Common myeloid progenitor, CD34-positive (primary cell): ENCODE measurements at regions not wholly inside any gene's neighbourhood (a gene's known extent, or its start where the extent isn't known, plus 50 kb on each side); places are given as distances from the start of the nearest gene placed in this dataset.

Source experiments
- CTCF ChIA-PET: fragments of 350-600 bp; sonication (Branson Sonifier 250); formaldehyde crosslinking; loops from one replicate; lab custom pipeline; 2021; ENCODE audit warnings: antibody characterized with exemption; lab: Charles Lee
- POLR2A ChIA-PET: fragments of 350-600 bp; sonication (Branson Sonifier 250); formaldehyde crosslinking; loops from one replicate; lab custom pipeline; 2021; ENCODE audit warnings: antibody characterized with exemption; lab: Charles Lee
- DNase-seq, 3 donors: peaks; one replicate each; pipeline versions ENCODE4 v3.0.0 to v3.0.0-alpha.2; 2013
- H3K27ac ChIP-seq, 2 experiments: 1 replicate in 1 of 2; 2 replicates in 1 of 2; pipeline ENCODE4 v1.7.0; 2013; ENCODE audit warnings: inconsistent platforms in 2 of 2, low read length in 2 of 2, mild to moderate bottlenecking in 2 of 2, low read depth in 1 of 2, moderate library complexity in 1 of 2; ENCODE audit not compliant: severe bottlenecking in 2 of 2, insufficient read depth in 1 of 2, poor library complexity in 1 of 2
- H3K27me3 ChIP-seq, 5 experiments: replicated peaks in 2 of 5; 1 replicate in 3 of 5; 2 replicates in 2 of 5; pipeline versions ENCODE4 v1.6.1 to v1.7.0; 2013; ENCODE audit warnings: low read length in 4 of 5, mild to moderate bottlenecking in 2 of 5, moderate library complexity in 2 of 5, inconsistent platforms in 1 of 5; ENCODE audit not compliant: insufficient read depth in 5 of 5, control insufficient read depth in 4 of 5
- H3K36me3 ChIP-seq, 4 experiments: 1 replicate in 2 of 4; 2 replicates in 2 of 4; pipeline versions ENCODE4 v1.6.1 to v1.7.0; 2013; ENCODE audit warnings: low read length in 3 of 4, control low read depth in 1 of 4, mild to moderate bottlenecking in 1 of 4; ENCODE audit not compliant: control insufficient read depth in 4 of 4, insufficient read depth in 4 of 4
- H3K4me1 ChIP-seq, 4 experiments: 1 replicate in 3 of 4; 2 replicates in 1 of 4; pipeline versions ENCODE4 v1.6.1 to v1.7.1; 2013; ENCODE audit warnings: low read length in 3 of 4, mild to moderate bottlenecking in 3 of 4, control low read depth in 1 of 4, inconsistent platforms in 1 of 4, moderate library complexity in 1 of 4; ENCODE audit not compliant: control insufficient read depth in 4 of 4, insufficient read depth in 4 of 4; ENCODE audit errors: control extremely low read depth in 1 of 4
- H3K4me3 ChIP-seq, 7 experiments: 1 replicate in 4 of 7; 2 replicates in 3 of 7; pipeline versions ENCODE4 v1.5.1 to v1.7.0; 2013; ENCODE audit warnings: mild to moderate bottlenecking in 7 of 7, low read length in 6 of 7, moderate library complexity in 6 of 7, inconsistent platforms in 2 of 7, low read depth in 2 of 7, control low read depth in 1 of 7; ENCODE audit not compliant: insufficient read depth in 4 of 7, control insufficient read depth in 1 of 7; ENCODE audit errors: extremely low read depth in 1 of 7
- H3K9me3 ChIP-seq, 5 experiments: 1 replicate in 4 of 5; 2 replicates in 1 of 5; pipeline versions ENCODE4 v1.6.1 to v1.7.1; 2013; ENCODE audit warnings: low read length in 4 of 5, mild to moderate bottlenecking in 2 of 5, inconsistent platforms in 1 of 5, low read depth in 1 of 5, moderate library complexity in 1 of 5; ENCODE audit not compliant: control insufficient read depth in 4 of 5, insufficient read depth in 2 of 5; ENCODE audit errors: control extremely low read depth in 1 of 5
- WGBS: methylation state at CpG from one replicate; pipeline ENCODE4 v1.1.5; 2013; ENCODE audit not compliant: insufficient coverage; 5-methylcytosine and 5-hydroxymethylcytosine counted together

- H3K27me3 ChIP-seq = no peaks in the 10 kb centered on the region
- DNase-seq = no peak
- H3K4me1 ChIP-seq = no peaks in the 10 kb centered on the region
- no peak overlapping the region for H3K27ac ChIP-seq
- no peaks in the 10 kb centered on the region for H3K9me3 ChIP-seq
- H3K4me3 ChIP-seq = no peak overlapping the region
- H3K36me3 ChIP-seq = no peaks in the 10 kb centered on the region
- ChIA-PET POLR2A (no interaction called here), CTCF (no interaction called here)
- 100% methylated on average over 1 of the region's 2 CpGs for WGBS
Observed at GRCh38 chr2:150631236-150631821, 143.9 kb upstream of the RND3 start.

GRCh38 chr2:150630587-150631235 is 143.2 kb upstream of the RND3 start:
- WGBS = 100% methylated on average over 1 of the region's 3 CpGs

GRCh38 chr2:150627526-150627925 is 140.1 kb upstream of the RND3 start:
- Histone ChIP-seq H3K9me3 (no peaks in the 10 kb centered on the region), H3K4me3 (no peak overlapping the region), H3K27me3 (no peaks in the 10 kb centered on the region), H3K27ac (no peak overlapping the region), H3K4me1 (peaks cover 0 to 9% (median 4%) of the 10 kb centered on the region in 4 experiments), H3K36me3 (no peaks in the 10 kb centered on the region)
- ChIA-PET CTCF (no interaction called here), POLR2A (no interaction called here)
- no peak for DNase-seq

More at GRCh38 chr2:150630587-150631235, 143.2 kb upstream of the RND3 start:
- no peak for DNase-seq
- no peaks in the 10 kb centered on the region for H3K9me3 ChIP-seq
- H3K4me1 ChIP-seq = no peaks in the 10 kb centered on the region
- H3K4me3 ChIP-seq = no peak overlapping the region
- CTCF ChIA-PET = no interaction called here
- no peaks in the 10 kb centered on the region for H3K36me3 ChIP-seq
- H3K27ac ChIP-seq = no peak overlapping the region
- no peaks in the 10 kb centered on the region for H3K27me3 ChIP-seq
- POLR2A ChIA-PET = no interaction called here

GRCh38 chr2:150626934-150627411 is 139.5 kb upstream of the RND3 start:
- DNase-seq = no peak
- ChIA-PET POLR2A (no interaction called here), CTCF (no interaction called here)
- H3K9me3 ChIP-seq = no peaks in the 10 kb centered on the region
- H3K27ac ChIP-seq = no peak overlapping the region
- H3K36me3 ChIP-seq = no peaks in the 10 kb centered on the region
- H3K27me3 ChIP-seq = no peaks in the 10 kb centered on the region
- H3K4me1 ChIP-seq = peaks cover 0 to 9% (median 4%) of the 10 kb centered on the region in 4 experiments
- no peak overlapping the region for H3K4me3 ChIP-seq
- WGBS = 100% methylated on average over 1 of the region's 1 CpG

GRCh38 chr2:150625741-150626140 is 138.3 kb upstream of the RND3 start:
- Histone ChIP-seq H3K27me3 (no peaks in the 10 kb centered on the region), H3K4me1 (peaks cover 0 to 9% (median 4%) of the 10 kb centered on the region in 4 experiments), H3K27ac (no peak overlapping the region), H3K36me3 (no peaks in the 10 kb centered on the region), H3K4me3 (no peak overlapping the region), H3K9me3 (no peaks in the 10 kb centered on the region)
- no peak for DNase-seq
- ChIA-PET CTCF (no interaction called here), POLR2A (no interaction called here)
- no CpG with 5 or more reads among the region's 2 CpGs for WGBS

- H3K4me1 ChIP-seq = peaks cover 0 to 9% (median 4%) of the 10 kb centered on the region in 4 experiments
- no peak overlapping the region for H3K4me3 ChIP-seq
- H3K27me3 ChIP-seq = no peaks in the 10 kb centered on the region
- ChIA-PET CTCF (no interaction called here), POLR2A (no interaction called here)
- H3K27ac ChIP-seq = no peak overlapping the region
- no peaks in the 10 kb centered on the region for H3K9me3 ChIP-seq
- DNase-seq = peak in 1 of 3 donors; percentile 6
- no peaks in the 10 kb centered on the region for H3K36me3 ChIP-seq
Observed at GRCh38 chr2:150625303-150625702, 137.8 kb upstream of the RND3 start.

GRCh38 chr2:150624001-150624401 is 136.5 kb upstream of the RND3 start:
- ChIA-PET CTCF (interaction anchor here (1.1 kb wide), 1 partner anchor 9 kb away, joined by 6 read pairs; no protein-coding TSS in a partner anchor), POLR2A (no interaction called here)
- H3K27me3 ChIP-seq = no peaks in the 10 kb centered on the region
- H3K4me1 ChIP-seq = peaks cover 0 to 9% (median 4%) of the 10 kb centered on the region in 4 experiments
- no peaks in the 10 kb centered on the region for H3K9me3 ChIP-seq
- H3K4me3 ChIP-seq = peak overlapping the region in 1 of 7 experiments; percentile 24
- H3K36me3 ChIP-seq = no peaks in the 10 kb centered on the region
- peak; percentile 53 to 96 (median 89) for DNase-seq
- H3K27ac ChIP-seq = no peak overlapping the region
- no CpG with 5 or more reads among the region's 5 CpGs for WGBS
